Hepatocyte (in vitro differentiated cells): ENCODE measurements at regions not wholly inside any gene's neighbourhood (a gene's known extent, or its start where the extent isn't known, plus 50 kb on each side); places are given as distances from the start of the nearest gene placed in this dataset.
A peak's percentile ranks its signal among the peaks of the same experiment; 100 is the strongest.

Source experiments
- DNase-seq: peaks from one replicate; pipeline ENCODE4 v3.0.0-alpha.2; 2016; ENCODE audit warnings: low spot score
- H2AFZ ChIP-seq: fragments of 200-600 bp; sonication (generic); 2 replicates; pipeline ENCODE4 v1.6.0; 2016; ENCODE audit warnings: antibody characterized with exemption, mild to moderate bottlenecking
- H3K27ac ChIP-seq: fragments of 200-600 bp; sonication (generic); 2 replicates; pipeline ENCODE4 v1.5.1; 2016; ENCODE audit warnings: mild to moderate bottlenecking
- H3K27me3 ChIP-seq: fragments of 200-600 bp; sonication (generic); 2 replicates; pipeline ENCODE4 v1.6.1; 2016
- H3K36me3 ChIP-seq: fragments of 200-600 bp; sonication (generic); replicated peaks from 2 replicates; pipeline ENCODE4 v1.5.1; 2016; ENCODE audit warnings: low read depth; ENCODE audit not compliant: insufficient read depth
- H3K4me1 ChIP-seq: fragments of 200-600 bp; sonication (generic); 2 replicates; pipeline ENCODE4 v1.5.1; 2016; ENCODE audit warnings: mild to moderate bottlenecking, moderate library complexity; ENCODE audit not compliant: insufficient read depth
- H3K4me2 ChIP-seq: fragments of 200-600 bp; sonication (generic); 2 replicates; pipeline ENCODE4 v1.6.0; 2016
- H3K4me3 ChIP-seq: fragments of 200-600 bp; sonication (generic); 2 replicates; pipeline ENCODE4 v1.5.1; 2016; ENCODE audit warnings: mild to moderate bottlenecking
- H3K79me2 ChIP-seq: fragments of 200-600 bp; sonication (generic); 2 replicates; pipeline ENCODE4 v1.6.0; 2017; ENCODE audit warnings: mild to moderate bottlenecking
- H3K9me2 ChIP-seq: fragments of 200-600 bp; sonication (generic); replicated peaks from 2 replicates; pipeline ENCODE4 v1.6.0; 2017; ENCODE audit warnings: mild to moderate bottlenecking; ENCODE audit not compliant: insufficient read depth
- H3K9me3 ChIP-seq: fragments of 200-600 bp; sonication (generic); 2 replicates; pipeline ENCODE4 v1.5.1; 2016; ENCODE audit warnings: low read depth, mild to moderate bottlenecking
- H4K20me1 ChIP-seq: fragments of 200-600 bp; sonication (generic); 2 replicates; pipeline ENCODE4 v1.6.0; 2016; ENCODE audit warnings: mild to moderate bottlenecking; ENCODE audit not compliant: insufficient read depth, poor library complexity, severe bottlenecking
- CTCF ChIP-seq: fragments of 200-600 bp; sonication (generic); IDR thresholded peaks from 2 replicates; pipeline ENCODE4 v1.5.1; 2016; ENCODE audit warnings: antibody characterized with exemption, mild to moderate bottlenecking; ENCODE audit not compliant: poor library complexity
- EZH2 ChIP-seq: fragments of 200-600 bp; sonication (generic); IDR thresholded peaks from 2 replicates; pipeline ENCODE4 v1.6.1; 2016; ENCODE audit warnings: antibody characterized with exemption, mild to moderate bottlenecking, borderline replicate concordance
- EZH2phosphoT487 ChIP-seq: fragments of 200-600 bp; sonication (generic); IDR thresholded peaks from one replicate; pipeline ENCODE4 v1.6.1; 2018; ENCODE audit warnings: antibody characterized with exemption, mild to moderate bottlenecking, low read depth, moderate library complexity; ENCODE audit not compliant: unreplicated experiment, severe bottlenecking
- WGBS: methylation state at CpG from one replicate; pipeline ENCODE4 v1.1.6; 2016; ENCODE audit warnings: low lambda C conversion rate; ENCODE audit errors: missing lambda C conversion rate; 5-methylcytosine and 5-hydroxymethylcytosine counted together

- H3K9me2 ChIP-seq: no peaks in the 10 kb centered on the region
- peaks cover 84% of the 10 kb centered on the region for H3K79me2 ChIP-seq
- 85% methylated on average over 11 of the region's 11 CpGs for WGBS
- peaks cover 54% of the 10 kb centered on the region for H4K20me1 ChIP-seq
- TF ChIP-seq CTCF (no peak), EZH2phosphoT487 (no peak), EZH2 (no peak)
- no peaks in the 10 kb centered on the region for H3K27me3 ChIP-seq
- peak overlapping the region; percentile 86 for H3K27ac ChIP-seq
- no peak overlapping the region for H2AFZ ChIP-seq
- H3K4me2 ChIP-seq: peak overlapping the region; percentile 27
- peaks cover 83% of the 10 kb centered on the region for H3K4me1 ChIP-seq
- no peak for DNase-seq
- no peaks in the 10 kb centered on the region for H3K36me3 ChIP-seq
- H3K4me3 ChIP-seq: no peak overlapping the region
- no peaks in the 10 kb centered on the region for H3K9me3 ChIP-seq
These were observed 286.1 kb downstream of the SEC14L1 start for GRCh38 chr17:77426676-77427386.

GRCh38 chr17:77427391-77427991 is 286.7 kb downstream of the SEC14L1 start:
- H3K36me3 ChIP-seq: no peaks in the 10 kb centered on the region
- H4K20me1 ChIP-seq: peaks cover 51% of the 10 kb centered on the region
- no peak for TF ChIP-seq CTCF
- no peak for TF ChIP-seq EZH2
- TF ChIP-seq EZH2phosphoT487: no peak
- H3K27ac ChIP-seq: peak overlapping the region; percentile 86
- peak; percentile 67 for DNase-seq
- H3K27me3 ChIP-seq: no peaks in the 10 kb centered on the region
- H2AFZ ChIP-seq: no peak overlapping the region
- 61% methylated on average over 14 of the region's 14 CpGs for WGBS
- H3K9me2 ChIP-seq: no peaks in the 10 kb centered on the region
- H3K4me3 ChIP-seq: no peak overlapping the region
- H3K4me2 ChIP-seq: peak overlapping the region; percentile 27
- peaks cover 85% of the 10 kb centered on the region for H3K4me1 ChIP-seq
- peaks cover 84% of the 10 kb centered on the region for H3K79me2 ChIP-seq
- no peaks in the 10 kb centered on the region for H3K9me3 ChIP-seq

GRCh38 chr17:77428020-77428748 is 287.4 kb downstream of the SEC14L1 start:
- DNase-seq: no peak
- H3K4me2 ChIP-seq: peak overlapping the region; percentile 17
- 91% methylated on average over 12 of the region's 13 CpGs for WGBS
- H3K27me3 ChIP-seq: no peaks in the 10 kb centered on the region
- H3K36me3 ChIP-seq: no peaks in the 10 kb centered on the region
- no peaks in the 10 kb centered on the region for H3K9me3 ChIP-seq
- H3K4me1 ChIP-seq: peaks cover 85% of the 10 kb centered on the region
- no peak overlapping the region for H2AFZ ChIP-seq
- TF ChIP-seq CTCF (no peak), EZH2phosphoT487 (no peak), EZH2 (no peak)
- no peak overlapping the region for H3K4me3 ChIP-seq
- peaks cover 84% of the 10 kb centered on the region for H3K79me2 ChIP-seq
- H3K9me2 ChIP-seq: no peaks in the 10 kb centered on the region
- peak overlapping the region; percentile 86 for H3K27ac ChIP-seq
- peaks cover 52% of the 10 kb centered on the region for H4K20me1 ChIP-seq
